ENCODE measurements at regions not wholly inside any gene's neighbourhood (a gene's known extent, or its start where the extent isn't known, plus 50 kb on each side); places are given as distances from the start of the nearest gene placed in this dataset.

- Mint-ChIP-seq H3K27me3 (ENCODE audit: low read depth) (no peaks in the 10 kb centered on the region), H3K9me3 (no peaks in the 10 kb centered on the region), H3K36me3 (no peaks in the 10 kb centered on the region), H3K4me3 (no peak overlapping the region), H3K27ac (no peak overlapping the region), H3K4me1 (peaks cover 7% of the 10 kb centered on the region)
- ChIA-PET POLR2A (interaction anchor here (0.6 kb wide), 1 partner anchor 162 kb away, joined by 10 read pairs; no protein-coding TSS in a partner anchor), CTCF (no interaction called here)
- TF ChIP-seq RORB (CRISPR knock-in tag; IDR thresholded peaks at IDR 0.05): no peak
- no peak for TF ChIP-seq TP53 (CRISPR knock-in tag; IDR thresholded peaks at IDR 0.05)
- TF ChIP-seq IRF2 (CRISPR knock-in tag; IDR thresholded peaks at IDR 0.05; ENCODE audit: borderline replicate concordance, low read depth): no peak
- TF ChIP-seq HMGA2 (CRISPR knock-in tag; IDR thresholded peaks at IDR 0.05): no peak
- TF ChIP-seq, protein P1, sequence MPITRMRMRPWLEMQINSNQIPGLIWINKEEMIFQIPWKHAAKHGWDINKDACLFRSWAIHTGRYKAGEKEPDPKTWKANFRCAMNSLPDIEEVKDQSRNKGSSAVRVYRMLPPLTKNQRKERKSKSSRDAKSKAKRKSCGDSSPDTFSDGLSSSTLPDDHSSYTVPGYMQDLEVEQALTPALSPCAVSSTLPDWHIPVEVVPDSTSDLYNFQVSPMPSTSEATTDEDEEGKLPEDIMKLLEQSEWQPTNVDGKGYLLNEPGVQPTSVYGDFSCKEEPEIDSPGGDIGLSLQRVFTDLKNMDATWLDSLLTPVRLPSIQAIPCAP (CRISPR knock-in tag; IDR thresholded peaks at IDR 0.05): no peak
- no peak for TF ChIP-seq MXD4 (CRISPR knock-in tag; IDR thresholded peaks at IDR 0.05; ENCODE audit: borderline replicate concordance)
- TF ChIP-seq, protein P2, sequence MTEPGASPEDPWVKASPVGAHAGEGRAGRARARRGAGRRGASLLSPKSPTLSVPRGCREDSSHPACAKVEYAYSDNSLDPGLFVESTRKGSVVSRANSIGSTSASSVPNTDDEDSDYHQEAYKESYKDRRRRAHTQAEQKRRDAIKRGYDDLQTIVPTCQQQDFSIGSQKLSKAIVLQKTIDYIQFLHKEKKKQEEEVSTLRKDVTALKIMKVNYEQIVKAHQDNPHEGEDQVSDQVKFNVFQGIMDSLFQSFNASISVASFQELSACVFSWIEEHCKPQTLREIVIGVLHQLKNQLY (CRISPR knock-in tag; IDR thresholded peaks at IDR 0.05): no peak
- no peak for TF ChIP-seq ZNF396 (CRISPR knock-in tag; IDR thresholded peaks at IDR 0.05; ENCODE audit: borderline replicate concordance)
- no peak for TF ChIP-seq FOXK1 (CRISPR knock-in tag; IDR thresholded peaks at IDR 0.05)
- no peak for TF ChIP-seq OVOL2 (CRISPR knock-in tag; IDR thresholded peaks at IDR 0.05; ENCODE audit: borderline replicate concordance)
- TF ChIP-seq RELA (CRISPR knock-in tag; IDR thresholded peaks at IDR 0.05; ENCODE audit: borderline replicate concordance): no peak
- no peak for TF ChIP-seq ZNF121 (CRISPR knock-in tag; IDR thresholded peaks at IDR 0.05)
- no peak for TF ChIP-seq ZNF263 (CRISPR knock-in tag; IDR thresholded peaks at IDR 0.05; ENCODE audit: low read depth)
- no peak for TF ChIP-seq ESRRA (CRISPR knock-in tag; IDR thresholded peaks at IDR 0.05; ENCODE audit: borderline replicate concordance)
- no peak for TF ChIP-seq SMAD3 (CRISPR knock-in tag; IDR thresholded peaks at IDR 0.05; ENCODE audit: borderline replicate concordance)
- TF ChIP-seq ZNF219 (CRISPR knock-in tag; IDR thresholded peaks at IDR 0.05; ENCODE audit: borderline replicate concordance): no peak
- TF ChIP-seq, protein P3, sequence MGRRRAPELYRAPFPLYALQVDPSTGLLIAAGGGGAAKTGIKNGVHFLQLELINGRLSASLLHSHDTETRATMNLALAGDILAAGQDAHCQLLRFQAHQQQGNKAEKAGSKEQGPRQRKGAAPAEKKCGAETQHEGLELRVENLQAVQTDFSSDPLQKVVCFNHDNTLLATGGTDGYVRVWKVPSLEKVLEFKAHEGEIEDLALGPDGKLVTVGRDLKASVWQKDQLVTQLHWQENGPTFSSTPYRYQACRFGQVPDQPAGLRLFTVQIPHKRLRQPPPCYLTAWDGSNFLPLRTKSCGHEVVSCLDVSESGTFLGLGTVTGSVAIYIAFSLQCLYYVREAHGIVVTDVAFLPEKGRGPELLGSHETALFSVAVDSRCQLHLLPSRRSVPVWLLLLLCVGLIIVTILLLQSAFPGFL (CRISPR knock-in tag; IDR thresholded peaks at IDR 0.05; ENCODE audit: borderline replicate concordance): no peak
- TF ChIP-seq SMAD4 (CRISPR knock-in tag; IDR thresholded peaks at IDR 0.05): no peak
- no peak for TF ChIP-seq ZNF317 (CRISPR knock-in tag; IDR thresholded peaks at IDR 0.05; ENCODE audit: borderline replicate concordance, low read depth)
- DNase-seq (ENCODE audit: low spot score): no peak
- ATAC-seq: no peak
Measured at GRCh38 chr1:113242481-113242880, 147.8 kb upstream of the MAGI3 start.

DNA sequence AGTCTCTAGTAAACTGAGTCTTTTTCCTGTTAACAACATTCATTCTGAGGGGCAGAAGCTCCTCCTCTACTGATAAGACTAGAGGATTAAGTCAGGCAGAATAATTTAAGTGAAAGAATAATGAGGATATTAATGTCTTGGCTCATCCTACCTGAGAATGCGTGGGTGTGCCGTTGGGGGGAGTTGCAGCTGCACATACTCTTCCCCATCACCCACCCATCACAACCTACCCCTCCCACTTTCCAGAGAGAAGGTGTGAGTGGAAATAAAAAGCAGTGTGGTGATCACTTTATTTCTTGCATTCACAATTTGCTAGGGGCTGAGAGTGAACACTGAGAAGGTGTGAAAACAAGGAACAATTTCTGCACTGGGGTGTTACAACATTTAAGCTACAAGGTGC is 146.8 kb upstream of the MAGI3 start:
- Mint-ChIP-seq H3K36me3 (no peaks in the 10 kb centered on the region), H3K4me3 (no peak overlapping the region), H3K27me3 (ENCODE audit: low read depth) (no peaks in the 10 kb centered on the region), H3K27ac (no peak overlapping the region), H3K9me3 (no peaks in the 10 kb centered on the region), H3K4me1 (peaks cover 12% of the 10 kb centered on the region)
- CTCF ChIA-PET: interaction anchor here (0.5 kb wide), 1 partner anchor 24 kb away, joined by 3 read pairs; no protein-coding TSS in a partner anchor
- DNase-seq (ENCODE audit: low spot score) (no peak), ATAC-seq (no peak)
- POLR2A ChIA-PET: no interaction called here
- TF ChIP-seq, protein P4, sequence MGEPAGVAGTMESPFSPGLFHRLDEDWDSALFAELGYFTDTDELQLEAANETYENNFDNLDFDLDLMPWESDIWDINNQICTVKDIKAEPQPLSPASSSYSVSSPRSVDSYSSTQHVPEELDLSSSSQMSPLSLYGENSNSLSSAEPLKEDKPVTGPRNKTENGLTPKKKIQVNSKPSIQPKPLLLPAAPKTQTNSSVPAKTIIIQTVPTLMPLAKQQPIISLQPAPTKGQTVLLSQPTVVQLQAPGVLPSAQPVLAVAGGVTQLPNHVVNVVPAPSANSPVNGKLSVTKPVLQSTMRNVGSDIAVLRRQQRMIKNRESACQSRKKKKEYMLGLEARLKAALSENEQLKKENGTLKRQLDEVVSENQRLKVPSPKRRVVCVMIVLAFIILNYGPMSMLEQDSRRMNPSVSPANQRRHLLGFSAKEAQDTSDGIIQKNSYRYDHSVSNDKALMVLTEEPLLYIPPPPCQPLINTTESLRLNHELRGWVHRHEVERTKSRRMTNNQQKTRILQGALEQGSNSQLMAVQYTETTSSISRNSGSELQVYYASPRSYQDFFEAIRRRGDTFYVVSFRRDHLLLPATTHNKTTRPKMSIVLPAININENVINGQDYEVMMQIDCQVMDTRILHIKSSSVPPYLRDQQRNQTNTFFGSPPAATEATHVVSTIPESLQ (CRISPR knock-in tag; IDR thresholded peaks at IDR 0.05): no peak
- TF ChIP-seq, protein P5, sequence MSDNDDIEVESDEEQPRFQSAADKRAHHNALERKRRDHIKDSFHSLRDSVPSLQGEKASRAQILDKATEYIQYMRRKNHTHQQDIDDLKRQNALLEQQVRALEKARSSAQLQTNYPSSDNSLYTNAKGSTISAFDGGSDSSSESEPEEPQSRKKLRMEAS (CRISPR knock-in tag; IDR thresholded peaks at IDR 0.05): no peak
- TF ChIP-seq, protein P6, sequence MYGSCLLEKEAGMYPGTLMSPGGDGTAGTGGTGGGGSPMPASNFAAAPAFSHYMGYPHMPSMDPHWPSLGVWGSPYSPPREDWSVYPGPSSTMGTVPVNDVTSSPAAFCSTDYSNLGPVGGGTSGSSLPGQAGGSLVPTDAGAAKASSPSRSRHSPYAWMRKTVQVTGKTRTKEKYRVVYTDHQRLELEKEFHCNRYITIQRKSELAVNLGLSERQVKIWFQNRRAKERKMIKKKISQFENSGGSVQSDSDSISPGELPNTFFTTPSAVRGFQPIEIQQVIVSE (CRISPR knock-in tag; IDR thresholded peaks at IDR 0.05; ENCODE audit: borderline replicate concordance): no peak
- TF ChIP-seq ETV6 (CRISPR knock-in tag; IDR thresholded peaks at IDR 0.05) (no peak), IRF2 (CRISPR knock-in tag; IDR thresholded peaks at IDR 0.05; ENCODE audit: borderline replicate concordance, low read depth) (no peak), ZNF263 (CRISPR knock-in tag; IDR thresholded peaks at IDR 0.05; ENCODE audit: low read depth) (no peak), GRHL2 (CRISPR knock-in tag; IDR thresholded peaks at IDR 0.05; ENCODE audit: insufficient replicate concordance, severe bottlenecking) (no peak), RELA (CRISPR knock-in tag; IDR thresholded peaks at IDR 0.05; ENCODE audit: borderline replicate concordance) (no peak)
- TF ChIP-seq, protein P7, sequence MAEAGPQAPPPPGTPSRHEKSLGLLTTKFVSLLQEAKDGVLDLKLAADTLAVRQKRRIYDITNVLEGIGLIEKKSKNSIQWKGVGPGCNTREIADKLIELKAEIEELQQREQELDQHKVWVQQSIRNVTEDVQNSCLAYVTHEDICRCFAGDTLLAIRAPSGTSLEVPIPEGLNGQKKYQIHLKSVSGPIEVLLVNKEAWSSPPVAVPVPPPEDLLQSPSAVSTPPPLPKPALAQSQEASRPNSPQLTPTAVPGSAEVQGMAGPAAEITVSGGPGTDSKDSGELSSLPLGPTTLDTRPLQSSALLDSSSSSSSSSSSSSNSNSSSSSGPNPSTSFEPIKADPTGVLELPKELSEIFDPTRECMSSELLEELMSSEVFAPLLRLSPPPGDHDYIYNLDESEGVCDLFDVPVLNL (CRISPR knock-in tag; IDR thresholded peaks at IDR 0.05; ENCODE audit: borderline replicate concordance, low read depth): no peak
- TF ChIP-seq, protein P8, sequence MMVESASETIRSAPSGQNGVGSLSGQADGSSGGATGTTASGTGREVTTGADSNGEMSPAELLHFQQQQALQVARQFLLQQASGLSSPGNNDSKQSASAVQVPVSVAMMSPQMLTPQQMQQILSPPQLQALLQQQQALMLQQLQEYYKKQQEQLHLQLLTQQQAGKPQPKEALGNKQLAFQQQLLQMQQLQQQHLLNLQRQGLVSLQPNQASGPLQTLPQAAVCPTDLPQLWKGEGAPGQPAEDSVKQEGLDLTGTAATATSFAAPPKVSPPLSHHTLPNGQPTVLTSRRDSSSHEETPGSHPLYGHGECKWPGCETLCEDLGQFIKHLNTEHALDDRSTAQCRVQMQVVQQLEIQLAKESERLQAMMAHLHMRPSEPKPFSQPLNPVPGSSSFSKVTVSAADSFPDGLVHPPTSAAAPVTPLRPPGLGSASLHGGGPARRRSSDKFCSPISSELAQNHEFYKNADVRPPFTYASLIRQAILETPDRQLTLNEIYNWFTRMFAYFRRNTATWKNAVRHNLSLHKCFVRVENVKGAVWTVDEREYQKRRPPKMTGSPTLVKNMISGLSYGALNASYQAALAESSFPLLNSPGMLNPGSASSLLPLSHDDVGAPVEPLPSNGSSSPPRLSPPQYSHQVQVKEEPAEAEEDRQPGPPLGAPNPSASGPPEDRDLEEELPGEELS (CRISPR knock-in tag; IDR thresholded peaks at IDR 0.05): no peak

All from WTC11 (cell line).